Adrenal gland (tissue), 9 donors: ENCODE measurements at regions not wholly inside any gene's neighbourhood (a gene's known extent, or its start where the extent isn't known, plus 50 kb on each side); places are given as distances from the start of the nearest gene placed in this dataset.
A peak's percentile ranks its signal among the peaks of the same experiment; 100 is the strongest.

Experiments used
- DNase-seq, 7 donors: peaks; one replicate each; pipeline ENCODE4 v3.0.0-alpha.2; 2019 to 2020
- H3K27ac ChIP-seq, 5 donors: fragments of 200-600 bp; sonication (generic) in 4 of 5; 1 replicate in 3 of 5; 2 replicates in 2 of 5; pipeline versions ENCODE4 v1.5.1 to v1.8.0; 2016 to 2020; ENCODE audit warnings: mild to moderate bottlenecking in 1 of 5
- H3K27me3 ChIP-seq: fragments of 200-600 bp; 2 replicates; pipeline ENCODE4 v1.8.0; 2021
- H3K36me3 ChIP-seq, 2 donors: fragments of 200-600 bp; replicated peaks in 1 of 2; 1 replicate in 1 of 2; 2 replicates in 1 of 2; pipeline versions ENCODE4 v1.5.1 to v1.8.0; 2018 to 2022
- H3K4me1 ChIP-seq, 2 donors: fragments of 200-600 bp; replicated peaks in 1 of 2; 1 replicate in 1 of 2; 2 replicates in 1 of 2; pipeline versions ENCODE4 v1.5.1 to v1.8.0; 2018 to 2021
- H3K4me3 ChIP-seq, 4 donors: fragments of 200-600 bp; sonication (generic) in 3 of 4; one replicate each; pipeline ENCODE4 v1.5.1; 2016 to 2018
- H3K9me3 ChIP-seq, 3 donors: fragments of 200-600 bp; sonication (generic) in 1 of 3; replicated peaks in 1 of 3; 1 replicate in 2 of 3; 2 replicates in 1 of 3; pipeline versions ENCODE4 v1.5.1 to v1.8.0; 2016 to 2021
- CTCF ChIP-seq, 6 experiments: fragments of 450-650 bp in 4 of 6; fragments of 200-600 bp in 2 of 6; sonication (generic) in 1 of 6; IDR thresholded peaks; 1 replicate in 5 of 6; 2 replicates in 1 of 6; pipeline versions ENCODE4 v1.5.1 to v1.8.0; 2016 to 2021; ENCODE audit warnings: antibody characterized with exemption in 6 of 6, mild to moderate bottlenecking in 2 of 6, moderate library complexity in 1 of 6
- POLR2A ChIP-seq, 2 donors: fragments of 450-650 bp; IDR thresholded peaks; one replicate each; pipeline ENCODE4 v1.6.1; 2017; ENCODE audit warnings: antibody characterized with exemption in 2 of 2, mild to moderate bottlenecking in 2 of 2, moderate library complexity in 1 of 2
- WGBS, 4 donors: extraction: QIAGEN DNeasy Blood & Tissue Kit in 2 of 4; methylation state at CpG; one replicate each; pipeline versions ENCODE4 v1.1.5 to v1.1.7; 2013 to 2017; 5-methylcytosine and 5-hydroxymethylcytosine counted together
- intact Hi-C, 2 donors: fragments of 100-400 bp; cut with DNase I; formaldehyde crosslinking; loops; one replicate each; pipeline versions ENCODE4 v1.14.1 to v1.15.0; 2022 to 2023
- donor health status: healthy with polysubstance abuse.
- donor health status: Bipolar disorder and iron deficiency.
- donor health status: DM: yes; HTN: yes; CAD: no.
- donor health status: DM: no; HTN: no; CAD: no.
- donor health status: DM: no; HTN: no; CAD: no.

- Histone ChIP-seq H3K27me3 (no peaks in the 10 kb centered on the region), H3K4me3 (no peak overlapping the region), H3K36me3 (no peaks in the 10 kb centered on the region), H3K9me3 (no peaks in the 10 kb centered on the region), H3K27ac (peak overlapping the region in 4 of 5 donors; percentile 42 to 88 (median 80)), H3K4me1 (peaks cover 15 to 33% of the 10 kb centered on the region in 2 donors)
- WGBS, 4 donors: 53 to 56% (median 54%) methylated on average over 7 of the region's 7 CpGs
- DNase-seq: peak; percentile 50 to 76 (median 64)
- intact Hi-C loops: no loop called here
- TF ChIP-seq POLR2A (IDR thresholded peaks at IDR 0.05) (peak in 1 of 2 donors; percentile 26), CTCF (IDR thresholded peaks at IDR 0.05) (no peak)
Measured at GRCh38 chr1:234925440-234926263, 203.0 kb downstream of the TOMM20 start.

- intact Hi-C loops: no loop called here
- Histone ChIP-seq H3K9me3 (no peaks in the 10 kb centered on the region), H3K4me3 (no peak overlapping the region), H3K27ac (peak overlapping the region in 4 of 5 donors; percentile 42 to 88 (median 80)), H3K36me3 (no peaks in the 10 kb centered on the region), H3K4me1 (peaks cover 15 to 41% of the 10 kb centered on the region in 2 donors), H3K27me3 (no peaks in the 10 kb centered on the region)
- no peak for TF ChIP-seq POLR2A (IDR thresholded peaks at IDR 0.05)
- WGBS, 4 donors: 79 to 84% (median 83%) methylated on average over 17 of the region's 17 CpGs
- DNase-seq: peak in 3 of 7 donors; percentile 35 to 76 (median 38)
Measured at GRCh38 chr1:234924450-234925355, 203.9 kb downstream of the TOMM20 start.

GRCh38 chr1:234923626-234924025, 205.0 kb downstream of the TOMM20 start:
- no peak overlapping the region for H3K27ac ChIP-seq
- H3K9me3 ChIP-seq: no peaks in the 10 kb centered on the region
- intact Hi-C loops: no loop called here
- DNase-seq: peak in 1 of 7 donors; percentile 41
- no peaks in the 10 kb centered on the region for H3K36me3 ChIP-seq
- TF ChIP-seq CTCF (IDR thresholded peaks at IDR 0.05): no peak
- no peak for TF ChIP-seq POLR2A (IDR thresholded peaks at IDR 0.05)
- no peaks in the 10 kb centered on the region for H3K27me3 ChIP-seq
- 84 to 94% (median 89%) methylated on average over 5 of the region's 5 CpGs for WGBS, 4 donors
- H3K4me3 ChIP-seq: no peak overlapping the region
- peaks cover 19 to 52% of the 10 kb centered on the region in 2 donors for H3K4me1 ChIP-seq

GRCh38 chr1:234922987-234923386, 205.7 kb downstream of the TOMM20 start:
- Histone ChIP-seq H3K27me3 (no peaks in the 10 kb centered on the region), H3K4me1 (peaks cover 23 to 58% of the 10 kb centered on the region in 2 donors), H3K27ac (peak overlapping the region in 1 of 5 donors; percentile 94), H3K36me3 (no peaks in the 10 kb centered on the region), H3K4me3 (no peak overlapping the region), H3K9me3 (no peaks in the 10 kb centered on the region)
- intact Hi-C loops: no loop called here
- TF ChIP-seq POLR2A (IDR thresholded peaks at IDR 0.05) (no peak), CTCF (IDR thresholded peaks at IDR 0.05) (no peak)
- DNase-seq: peak in 2 of 7 donors; percentile 19 to 35
- WGBS, 4 donors: 89 to 97% (median 92%) methylated on average over 6 of the region's 6 CpGs
